OCI-LY7 (cell line): ENCODE measurements at regions not wholly inside any gene's neighbourhood (a gene's known extent, or its start where the extent isn't known, plus 50 kb on each side); places are given as distances from the start of the nearest gene placed in this dataset.

Experiments used
- BruUV-seq: library from RNA; stranded (reverse); fragments of 400-500 nt; replicated peaks from 2 replicates; lab custom pipeline; 2021; lab: Mats Ljungman, UMichigan
- CTCF ChIA-PET: fragments of 300-600 bp; sonication (Branson Sonifier 250); formaldehyde crosslinking; loops from one replicate; lab custom pipeline; 2022; ENCODE audit warnings: antibody characterized with exemption; ENCODE audit not compliant: unreplicated experiment; lab: Charles Lee
- POLR2A ChIA-PET: fragments of 300-600 bp; sonication (Branson Sonifier 250); formaldehyde crosslinking; loops from one replicate; lab custom pipeline; 2022; ENCODE audit warnings: antibody characterized with exemption; lab: Charles Lee
- DNase-seq: peaks from one replicate; pipeline ENCODE4 v3.0.0-alpha.2; 2015; ENCODE audit warnings: low spot score
- H2AFZ ChIP-seq: fragments of 200-600 bp; sonication (generic), shearing (Covaris generic); 2 replicates; pipeline ENCODE4 v1.6.1; 2014; ENCODE audit warnings: mild to moderate bottlenecking, antibody characterized with exemption, low read length, moderate library complexity
- H3K27ac ChIP-seq: fragments of 200-600 bp; sonication (generic); 2 replicates; pipeline ENCODE4 v1.5.1; 2014; ENCODE audit warnings: mixed run types, low read depth, mild to moderate bottlenecking, moderate library complexity, low read length, inconsistent platforms; ENCODE audit not compliant: poor library complexity, severe bottlenecking
- H3K36me3 ChIP-seq: fragments of 200-600 bp; sonication (generic); 2 replicates; pipeline ENCODE4 v1.6.1; 2014; ENCODE audit warnings: mild to moderate bottlenecking, antibody characterized with exemption, low read length, moderate library complexity, mixed read lengths; ENCODE audit not compliant: insufficient read depth
- H3K4me1 ChIP-seq: fragments of 200-600 bp; sonication (generic); 2 replicates; pipeline ENCODE4 v1.5.1; 2014; ENCODE audit warnings: mild to moderate bottlenecking, low read length; ENCODE audit not compliant: insufficient read depth, poor library complexity, severe bottlenecking
- H3K4me2 ChIP-seq: fragments of 200-600 bp; sonication (generic); 2 replicates; pipeline ENCODE4 v1.6.1; 2014; ENCODE audit warnings: mild to moderate bottlenecking, low read length
- H3K4me3 ChIP-seq: fragments of 200-600 bp; sonication (generic); 2 replicates; pipeline ENCODE4 v1.5.1; 2014; ENCODE audit warnings: mild to moderate bottlenecking, low read depth, low read length; ENCODE audit not compliant: poor library complexity, severe bottlenecking
- H3K79me2 ChIP-seq: fragments of 200-600 bp; sonication (generic); 2 replicates; pipeline ENCODE4 v1.6.1; 2016; ENCODE audit warnings: low read depth, mild to moderate bottlenecking, low read length, moderate library complexity, mixed read lengths; ENCODE audit not compliant: insufficient read depth
- H3K9me2 ChIP-seq: fragments of 200-600 bp; sonication (generic); 2 replicates; pipeline ENCODE4 v1.6.1; 2016; ENCODE audit warnings: mild to moderate bottlenecking, low read length, mixed read lengths; ENCODE audit not compliant: insufficient read depth
- H3K9me3 ChIP-seq: fragments of 200-600 bp; sonication (generic); 2 replicates; pipeline ENCODE4 v1.6.1; 2014; ENCODE audit warnings: mild to moderate bottlenecking, mixed run types, low read length, mixed read lengths
- H4K20me1 ChIP-seq: fragments of 200-600 bp; sonication (generic); 2 replicates; pipeline ENCODE4 v1.6.1; 2014; ENCODE audit warnings: mild to moderate bottlenecking, antibody characterized with exemption, low read length, moderate library complexity, mixed read lengths; ENCODE audit not compliant: insufficient read depth
- EZH2phosphoT487 ChIP-seq: fragments of 200-600 bp; sonication (generic); IDR thresholded peaks from 2 replicates; pipeline ENCODE4 v1.6.1; 2018; ENCODE audit warnings: low read depth, borderline replicate concordance, mild to moderate bottlenecking, mixed run types, antibody characterized with exemption, low read length, moderate library complexity, mixed read lengths
- intact Hi-C: fragments of 100-400 bp; cut with micrococcal nuclease; formaldehyde crosslinking; loops from one replicate; pipeline ENCODE4 v1.10.0; 2022; ENCODE audit not compliant: unreplicated experiment
- TF ChIP-seq, protein P1 (sequence below): fragments of 200-600 bp; sonication (generic); conservative IDR thresholded peaks from 2 replicates; pipeline ENCODE4 v1.5.1; 2014; ENCODE audit warnings: mild to moderate bottlenecking, antibody characterized with exemption, low read length, moderate library complexity, mixed read lengths

DNA sequence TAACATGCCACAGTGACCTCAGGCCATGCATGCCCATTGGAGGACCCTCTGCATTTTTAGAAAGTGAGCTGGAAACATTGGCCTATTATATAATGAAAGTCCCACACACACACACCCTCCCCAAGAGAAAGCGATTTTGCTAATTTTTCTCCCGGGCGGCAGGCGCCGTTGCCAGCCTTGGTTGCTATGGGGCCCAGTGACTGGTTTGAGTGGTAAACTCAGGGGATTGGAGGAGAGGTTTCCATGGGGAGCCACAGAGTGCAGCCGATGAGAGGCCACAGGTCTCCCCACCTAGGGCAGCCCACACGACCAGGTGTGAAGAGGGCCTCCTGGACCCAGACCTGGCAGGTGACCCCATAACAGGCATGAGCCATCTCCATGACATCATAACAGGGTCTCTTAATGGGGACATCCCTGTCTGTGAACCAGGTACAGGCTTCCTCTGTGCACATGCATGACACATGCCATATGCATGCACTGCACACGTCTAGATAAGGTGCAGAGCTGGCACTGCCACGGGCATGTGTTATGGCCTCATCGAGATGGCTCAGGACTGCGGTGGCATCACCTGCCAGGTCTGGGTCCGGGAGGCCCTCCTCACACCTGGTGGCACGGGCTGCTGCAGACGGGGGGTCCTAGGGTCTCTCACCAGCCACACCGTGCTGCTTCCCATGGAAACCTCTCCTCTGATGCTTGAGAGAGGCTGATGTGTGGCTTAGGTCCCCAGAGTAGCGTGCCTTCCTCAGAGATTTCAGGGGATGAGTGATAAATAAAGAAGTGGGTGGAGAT, 144.1 kb downstream of the RBFOX3 start:
- POLR2A ChIA-PET, result no interaction called here
- CTCF ChIA-PET, result no interaction called here
- no peak overlapping the region for H2AFZ ChIP-seq
- H3K9me2 ChIP-seq, result no peaks in the 10 kb centered on the region
- BruUV-seq, result no TSS peak
- intact Hi-C loops, result no loop called here
- no peaks in the 10 kb centered on the region for H3K4me1 ChIP-seq
- no peaks in the 10 kb centered on the region for H3K36me3 ChIP-seq
- DNase-seq, result no peak
- no peak overlapping the region for H3K4me2 ChIP-seq
- no peak overlapping the region for H3K27ac ChIP-seq
- H3K9me3 ChIP-seq, result no peaks in the 10 kb centered on the region
- no peak for TF ChIP-seq EZH2phosphoT487
- TF ChIP-seq, protein P1, sequence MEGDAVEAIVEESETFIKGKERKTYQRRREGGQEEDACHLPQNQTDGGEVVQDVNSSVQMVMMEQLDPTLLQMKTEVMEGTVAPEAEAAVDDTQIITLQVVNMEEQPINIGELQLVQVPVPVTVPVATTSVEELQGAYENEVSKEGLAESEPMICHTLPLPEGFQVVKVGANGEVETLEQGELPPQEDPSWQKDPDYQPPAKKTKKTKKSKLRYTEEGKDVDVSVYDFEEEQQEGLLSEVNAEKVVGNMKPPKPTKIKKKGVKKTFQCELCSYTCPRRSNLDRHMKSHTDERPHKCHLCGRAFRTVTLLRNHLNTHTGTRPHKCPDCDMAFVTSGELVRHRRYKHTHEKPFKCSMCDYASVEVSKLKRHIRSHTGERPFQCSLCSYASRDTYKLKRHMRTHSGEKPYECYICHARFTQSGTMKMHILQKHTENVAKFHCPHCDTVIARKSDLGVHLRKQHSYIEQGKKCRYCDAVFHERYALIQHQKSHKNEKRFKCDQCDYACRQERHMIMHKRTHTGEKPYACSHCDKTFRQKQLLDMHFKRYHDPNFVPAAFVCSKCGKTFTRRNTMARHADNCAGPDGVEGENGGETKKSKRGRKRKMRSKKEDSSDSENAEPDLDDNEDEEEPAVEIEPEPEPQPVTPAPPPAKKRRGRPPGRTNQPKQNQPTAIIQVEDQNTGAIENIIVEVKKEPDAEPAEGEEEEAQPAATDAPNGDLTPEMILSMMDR, result no peak
- H3K4me3 ChIP-seq, result no peak overlapping the region
- H3K79me2 ChIP-seq, result no peaks in the 10 kb centered on the region
- H4K20me1 ChIP-seq, result no peaks in the 10 kb centered on the region

DNA sequence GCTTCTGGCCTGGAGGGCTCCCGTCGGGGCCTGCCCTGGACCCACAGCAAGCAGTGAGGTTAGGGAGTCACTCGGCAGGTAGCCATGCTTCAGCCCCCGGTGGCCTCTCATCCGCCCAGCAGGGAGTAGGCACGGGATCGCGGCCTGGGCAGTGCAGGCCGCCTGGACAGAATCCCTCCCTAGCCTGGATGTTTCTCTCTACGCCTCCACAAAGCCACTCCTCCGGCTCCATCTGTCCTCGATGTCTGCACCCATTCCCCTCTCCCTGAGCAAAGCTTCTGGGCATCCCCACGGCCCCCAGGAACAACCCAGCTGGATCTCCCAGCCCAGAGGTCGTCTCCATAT, 145.2 kb downstream of the RBFOX3 start:
- Histone ChIP-seq H3K79me2 (no peaks in the 10 kb centered on the region), H3K27ac (no peak overlapping the region), H3K9me2 (no peaks in the 10 kb centered on the region), H3K36me3 (no peaks in the 10 kb centered on the region), H2AFZ (no peak overlapping the region), H3K4me1 (peaks cover under 1% of the 10 kb centered on the region), H3K9me3 (no peaks in the 10 kb centered on the region), H3K4me3 (no peak overlapping the region), H4K20me1 (no peaks in the 10 kb centered on the region), H3K4me2 (no peak overlapping the region)
- ChIA-PET CTCF (no interaction called here), POLR2A (interaction anchor here (0.5 kb wide), 1 partner anchor 1810 kb away, joined by 3 read pairs; no protein-coding TSS in a partner anchor)
- no TSS peak for BruUV-seq
- no peak for DNase-seq
- intact Hi-C loops, result no loop called here
- TF ChIP-seq EZH2phosphoT487, result no peak
- TF ChIP-seq, protein P1, result no peak

DNA sequence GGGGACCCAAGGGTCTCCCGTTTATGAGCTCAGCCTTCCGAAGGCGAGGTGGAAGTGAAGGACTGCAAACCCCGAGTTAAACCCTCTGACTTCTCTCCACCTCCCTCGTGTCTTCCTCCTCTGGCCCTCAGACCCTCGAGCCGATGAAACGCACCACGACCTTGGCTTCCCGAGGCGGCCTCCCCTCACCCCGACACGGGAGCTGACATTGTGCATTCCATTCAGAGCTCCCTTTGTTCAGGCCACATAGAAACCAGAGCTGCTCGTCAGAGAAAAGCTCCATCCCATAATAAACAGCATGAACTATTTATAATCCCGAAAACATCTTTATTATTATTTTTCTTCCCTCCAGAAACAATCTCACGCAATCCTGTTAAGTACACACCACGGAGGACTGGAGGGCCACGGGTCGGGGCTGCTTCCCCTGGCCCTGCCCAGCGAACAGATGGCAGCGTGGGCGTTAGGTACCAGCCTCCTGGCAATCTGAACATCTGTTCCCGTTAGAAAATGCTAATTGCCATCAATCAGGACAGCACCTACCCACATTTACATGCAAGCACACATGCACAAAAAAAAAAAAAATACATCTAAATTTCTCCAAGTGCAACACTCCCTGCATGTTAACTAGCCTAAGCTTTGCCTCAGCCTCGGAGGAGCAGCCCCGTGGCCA, 145.7 kb downstream of the RBFOX3 start:
- peaks cover 6% of the 10 kb centered on the region for H3K4me1 ChIP-seq
- no TSS peak for BruUV-seq
- CTCF ChIA-PET, result no interaction called here

More for the DNA sequence above, 145.7 kb downstream of the RBFOX3 start:
- no peak for TF ChIP-seq EZH2phosphoT487
- TF ChIP-seq, protein P1, result no peak
- H3K4me2 ChIP-seq, result no peak overlapping the region
- intact Hi-C loops, result no loop called here
- no peaks in the 10 kb centered on the region for H3K9me3 ChIP-seq
- H3K9me2 ChIP-seq, result no peaks in the 10 kb centered on the region
- POLR2A ChIA-PET, result interaction anchor here (0.5 kb wide), 1 partner anchor 1810 kb away, joined by 3 read pairs; no protein-coding TSS in a partner anchor
- DNase-seq, result no peak
- H3K79me2 ChIP-seq, result no peaks in the 10 kb centered on the region
- no peak overlapping the region for H3K4me3 ChIP-seq
- H4K20me1 ChIP-seq, result no peaks in the 10 kb centered on the region
- no peak overlapping the region for H2AFZ ChIP-seq
- no peak overlapping the region for H3K27ac ChIP-seq
- no peaks in the 10 kb centered on the region for H3K36me3 ChIP-seq
